GM20000 (cell line): ENCODE measurements at regions not wholly inside any gene's neighbourhood (a gene's known extent, or its start where the extent isn't known, plus 50 kb on each side); places are given as distances from the start of the nearest gene placed in this dataset.

Source experiments
- DNase-seq: peaks from one replicate; pipeline ENCODE4 v3.0.0; 2012; ENCODE audit warnings: low spot score
- TF ChIP-seq, protein P1 (sequence below): IDR thresholded peaks from 2 replicates; pipeline ENCODE4 v1.5.1; 2012; ENCODE audit warnings: mild to moderate bottlenecking, control low read depth; ENCODE audit errors: extremely low read depth, missing control alignments

DNA sequence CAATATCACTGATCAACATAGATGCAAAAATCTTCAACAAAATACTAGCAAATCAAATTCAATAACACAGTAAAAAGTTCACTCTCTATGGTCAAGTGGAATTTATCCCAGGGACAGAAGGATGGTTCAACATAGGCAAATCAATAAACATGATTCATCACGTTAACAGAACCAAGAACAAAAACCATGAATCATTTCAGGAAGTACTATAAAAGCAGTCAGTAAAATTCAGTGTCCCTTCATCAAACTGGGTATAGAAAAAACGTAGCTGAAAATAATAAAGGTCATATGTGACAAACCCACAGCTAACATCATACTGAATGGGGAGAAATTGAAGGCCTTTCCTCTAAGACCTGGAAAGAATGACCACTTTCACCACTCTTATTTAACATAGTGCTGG is 172.1 kb downstream of the POLR2M start:
- TF ChIP-seq, protein P1, sequence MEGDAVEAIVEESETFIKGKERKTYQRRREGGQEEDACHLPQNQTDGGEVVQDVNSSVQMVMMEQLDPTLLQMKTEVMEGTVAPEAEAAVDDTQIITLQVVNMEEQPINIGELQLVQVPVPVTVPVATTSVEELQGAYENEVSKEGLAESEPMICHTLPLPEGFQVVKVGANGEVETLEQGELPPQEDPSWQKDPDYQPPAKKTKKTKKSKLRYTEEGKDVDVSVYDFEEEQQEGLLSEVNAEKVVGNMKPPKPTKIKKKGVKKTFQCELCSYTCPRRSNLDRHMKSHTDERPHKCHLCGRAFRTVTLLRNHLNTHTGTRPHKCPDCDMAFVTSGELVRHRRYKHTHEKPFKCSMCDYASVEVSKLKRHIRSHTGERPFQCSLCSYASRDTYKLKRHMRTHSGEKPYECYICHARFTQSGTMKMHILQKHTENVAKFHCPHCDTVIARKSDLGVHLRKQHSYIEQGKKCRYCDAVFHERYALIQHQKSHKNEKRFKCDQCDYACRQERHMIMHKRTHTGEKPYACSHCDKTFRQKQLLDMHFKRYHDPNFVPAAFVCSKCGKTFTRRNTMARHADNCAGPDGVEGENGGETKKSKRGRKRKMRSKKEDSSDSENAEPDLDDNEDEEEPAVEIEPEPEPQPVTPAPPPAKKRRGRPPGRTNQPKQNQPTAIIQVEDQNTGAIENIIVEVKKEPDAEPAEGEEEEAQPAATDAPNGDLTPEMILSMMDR = no peak
- DNase-seq = no peak

DNA sequence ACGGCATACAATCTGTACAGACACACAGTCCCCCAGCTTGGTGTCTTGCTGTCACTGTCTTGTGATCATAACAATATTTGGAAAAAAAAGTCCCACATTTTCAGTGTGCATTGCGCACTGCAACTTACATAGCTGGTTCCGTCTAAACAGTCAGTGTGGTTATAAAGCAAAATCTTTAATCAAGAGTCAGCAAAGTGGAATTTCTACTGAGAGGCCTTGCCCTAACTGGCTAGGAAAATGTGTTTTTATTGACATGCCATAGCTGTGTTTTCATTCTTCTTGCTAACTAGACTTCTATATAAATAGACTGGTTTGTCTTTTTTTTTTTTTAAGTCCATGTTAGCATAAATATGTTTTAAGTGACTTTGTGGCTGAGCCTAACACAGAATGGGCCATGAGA is 174.8 kb downstream of the POLR2M start:
- DNase-seq = no peak

DNA sequence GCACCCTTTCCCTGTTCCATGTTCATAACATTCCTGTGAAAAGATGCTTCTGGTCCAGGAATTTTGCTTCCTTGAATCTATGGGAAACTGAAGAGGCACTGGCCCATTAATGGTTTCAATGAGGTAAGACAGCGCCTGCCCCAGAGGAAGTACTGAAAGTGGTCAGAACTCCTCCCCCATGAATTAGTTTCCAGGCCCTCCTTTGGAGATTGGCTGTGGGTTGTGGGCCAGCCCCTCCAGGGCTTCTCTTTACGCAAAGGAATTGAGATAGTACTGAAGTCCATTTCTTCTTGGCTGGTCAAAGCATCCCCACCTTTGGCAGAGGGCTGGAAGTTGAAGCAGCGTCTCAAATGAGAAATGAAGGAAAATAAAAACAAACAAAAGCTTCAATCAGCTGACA is 175.5 kb downstream of the POLR2M start:
- TF ChIP-seq, protein P1 = no peak
- DNase-seq = no peak

More for the DNA sequence above, 174.8 kb downstream of the POLR2M start:
- TF ChIP-seq, protein P1 = no peak

DNA sequence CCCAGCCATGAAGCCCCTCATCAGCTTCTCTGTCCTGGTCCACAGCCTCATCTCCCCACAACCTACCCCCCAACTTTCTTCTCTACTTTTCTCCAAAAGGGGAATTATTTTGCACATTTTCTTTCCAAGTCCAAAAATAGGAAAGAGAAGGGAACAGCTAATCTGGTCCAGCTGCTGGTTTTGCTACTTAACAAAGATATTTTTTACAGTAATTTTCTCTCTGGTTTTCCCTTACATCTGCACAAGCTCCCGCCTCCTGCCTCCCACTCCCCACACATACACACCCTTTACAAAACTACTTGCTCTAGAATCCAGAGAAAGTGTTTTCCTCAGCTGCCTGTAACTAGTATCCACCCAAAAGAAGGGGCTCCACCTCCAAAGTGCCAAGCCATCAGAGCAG is 177.2 kb downstream of the POLR2M start:
- TF ChIP-seq, protein P1 = no peak
- no peak for DNase-seq

DNA sequence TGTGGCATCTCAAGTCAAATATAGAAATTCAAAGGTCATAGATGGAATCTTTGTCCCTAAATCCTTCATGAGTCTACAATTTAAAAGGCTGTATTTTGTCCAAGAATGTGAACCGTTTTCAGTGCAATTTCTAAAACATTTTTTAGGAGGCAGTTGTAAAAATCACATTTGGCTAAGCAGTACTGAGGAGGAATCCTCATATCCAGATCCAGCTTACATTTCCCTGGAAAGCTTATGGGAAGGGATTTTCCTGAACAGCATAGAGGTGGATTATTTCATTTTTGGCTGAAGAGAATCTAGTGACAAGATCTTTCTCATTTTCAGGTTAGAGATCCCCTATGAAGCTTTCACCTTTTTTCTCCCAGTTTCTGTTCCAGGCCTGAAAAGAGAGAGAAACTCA is 178.4 kb downstream of the POLR2M start:
- no peak for DNase-seq
- TF ChIP-seq, protein P1 = no peak

DNA sequence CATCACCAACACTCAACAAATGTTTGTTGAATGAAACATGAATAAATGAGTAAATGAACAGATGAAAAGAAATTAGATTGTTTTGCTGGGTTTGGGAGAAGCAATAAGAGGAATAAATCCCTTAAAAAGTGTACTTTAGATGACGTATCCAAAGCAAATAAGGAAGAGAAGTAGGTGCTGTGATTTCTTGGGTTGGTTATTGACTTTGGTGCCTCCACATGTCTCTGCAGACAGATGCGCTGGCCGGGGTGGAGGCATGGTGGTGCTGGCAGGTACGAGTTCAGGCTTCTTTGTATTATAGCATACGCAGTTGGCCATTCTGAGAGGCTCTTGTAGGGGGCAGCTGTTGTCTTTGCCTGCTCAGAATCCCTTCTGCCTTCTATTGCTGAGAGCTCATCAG is 178.9 kb downstream of the POLR2M start:
- TF ChIP-seq, protein P1 = no peak
- no peak for DNase-seq

DNA sequence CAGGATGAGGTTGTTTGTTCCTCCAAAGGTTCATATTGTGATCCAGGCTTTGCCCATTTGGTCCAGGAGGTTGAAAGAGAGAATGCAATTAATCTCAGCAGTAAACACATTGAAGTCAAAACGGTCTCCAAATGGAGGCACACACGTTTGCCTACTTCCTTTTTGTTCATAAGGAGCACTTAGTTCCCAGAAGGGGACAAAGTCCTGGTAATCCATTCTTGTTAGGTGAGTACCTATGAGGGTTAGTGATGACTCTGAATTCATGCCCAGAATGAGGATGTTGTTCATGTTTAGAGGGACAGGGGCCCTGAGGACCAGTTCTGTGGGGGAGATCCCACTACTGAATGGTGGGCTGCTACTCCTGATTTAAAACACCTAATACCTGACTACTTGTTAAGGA is 177.7 kb downstream of the ALDH1A2 start:
- TF ChIP-seq, protein P1 = no peak
- no peak for DNase-seq

DNA sequence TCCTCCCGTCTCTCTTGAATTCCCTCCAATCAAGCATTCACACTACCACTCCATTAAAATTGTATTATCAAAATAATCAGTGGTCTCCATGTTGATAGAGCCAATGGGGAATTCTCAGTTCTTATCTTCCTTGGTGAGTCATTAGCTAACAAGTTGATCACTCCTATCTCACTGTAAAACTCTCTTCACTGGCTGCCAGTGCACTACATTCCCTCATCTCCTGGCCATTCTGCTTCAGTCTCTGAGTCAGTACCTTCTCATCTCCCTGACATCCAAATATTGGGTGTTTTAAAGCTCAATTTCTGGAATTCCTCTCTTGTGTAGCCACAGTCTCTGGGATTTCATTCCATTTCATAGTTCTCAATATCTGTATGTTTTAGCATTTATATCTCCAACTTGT is 175.2 kb downstream of the ALDH1A2 start:
- TF ChIP-seq, protein P1 = no peak
- DNase-seq = no peak
